Endodermal cell (in vitro differentiated cells): ENCODE measurements at regions not wholly inside any gene's neighbourhood (a gene's known extent, or its start where the extent isn't known, plus 50 kb on each side); places are given as distances from the start of the nearest gene placed in this dataset.

ENCODE experiments used
- DNase-seq: peaks from one replicate; pipeline ENCODE4 v3.0.0-alpha.2; 2017
- H3K27ac ChIP-seq: 2 replicates; pipeline ENCODE4 v1.5.1; 2013; ENCODE audit warnings: mild to moderate bottlenecking, low read depth, low read length, moderate library complexity
- H3K27me3 ChIP-seq: 2 replicates; pipeline ENCODE4 v1.6.1; 2013; ENCODE audit warnings: mild to moderate bottlenecking, low read length, moderate library complexity; ENCODE audit not compliant: insufficient read depth, control insufficient read depth, poor library complexity, severe bottlenecking
- H3K36me3 ChIP-seq: 2 replicates; pipeline ENCODE4 v1.7.0; 2013; ENCODE audit warnings: mild to moderate bottlenecking, low read length, moderate library complexity; ENCODE audit not compliant: control insufficient read depth, insufficient read depth
- H3K4me1 ChIP-seq: one replicate; pipeline ENCODE4 v1.7.0; 2013; ENCODE audit warnings: low read length; ENCODE audit not compliant: control insufficient read depth, insufficient read depth
- H3K4me3 ChIP-seq: 2 replicates; pipeline ENCODE4 v1.5.1; 2013; ENCODE audit warnings: mild to moderate bottlenecking, low read length, moderate library complexity
- H3K9ac ChIP-seq: 2 replicates; pipeline ENCODE4 v1.6.1; 2013; ENCODE audit warnings: mild to moderate bottlenecking, low read length, moderate library complexity; ENCODE audit not compliant: poor library complexity, severe bottlenecking; ENCODE audit errors: extremely low read depth
- H3K9me3 ChIP-seq: 2 replicates; pipeline ENCODE4 v1.6.1; 2013; ENCODE audit warnings: mild to moderate bottlenecking, low read length, moderate library complexity; ENCODE audit not compliant: control insufficient read depth
- H3K27ac Mint-ChIP-seq: 2 replicates; pipeline ENCODE4 v1.8.0; 2020; ENCODE audit warnings: mixed read lengths
- H3K27me3 Mint-ChIP-seq: 2 replicates; pipeline ENCODE4 v1.8.0; 2021; ENCODE audit warnings: mild to moderate bottlenecking, mixed read lengths; ENCODE audit not compliant: insufficient read depth
- H3K36me3 Mint-ChIP-seq: 2 replicates; pipeline ENCODE4 v1.8.0; 2020; ENCODE audit warnings: low read depth, mixed read lengths
- H3K4me1 Mint-ChIP-seq: 2 replicates; pipeline ENCODE4 v1.8.0; 2020; ENCODE audit warnings: mixed read lengths
- H3K4me3 Mint-ChIP-seq: 2 replicates; pipeline ENCODE4 v1.8.0; 2020; ENCODE audit warnings: mild to moderate bottlenecking, moderate library complexity, mixed read lengths
- H3K9me3 Mint-ChIP-seq: 2 replicates; pipeline ENCODE4 v1.8.0; 2020; ENCODE audit warnings: mild to moderate bottlenecking, mixed read lengths
- CTCF ChIP-seq: fragments of 200-600 bp; sonication (generic); conservative IDR thresholded peaks from 2 replicates; pipeline ENCODE4 v1.5.0; 2021; ENCODE audit warnings: antibody characterized with exemption, mild to moderate bottlenecking
- WGBS, 2 experiments: methylation state at CpG; one replicate each; pipeline versions ENCODE4 v1.1.5 to v1.1.7; 2013; ENCODE audit warnings: missing lambda C conversion rate in 2 of 2, mixed read lengths in 1 of 2; ENCODE audit not compliant: insufficient coverage in 1 of 2, insufficient read length in 1 of 2; 5-methylcytosine and 5-hydroxymethylcytosine counted together

GRCh38 chr9:136597141-136597885 lies 51.5 kb upstream of the NOTCH1 start:
- no peaks in the 10 kb centered on the region for H3K9me3 Mint-ChIP-seq
- Histone ChIP-seq H3K4me1 (no peaks in the 10 kb centered on the region), H3K27ac (peak overlapping the region; percentile 92), H3K27me3 (no peaks in the 10 kb centered on the region), H3K9ac (no peak overlapping the region), H3K4me3 (no peak overlapping the region), H3K9me3 (no peaks in the 10 kb centered on the region), H3K36me3 (no peaks in the 10 kb centered on the region)
- H3K27ac Mint-ChIP-seq, result no peak overlapping the region
- TF ChIP-seq CTCF, result no peak
- H3K4me1 Mint-ChIP-seq, result no peaks in the 10 kb centered on the region
- H3K36me3 Mint-ChIP-seq, result no peaks in the 10 kb centered on the region
- no peak for DNase-seq
- 92 to 95% methylated on average over 7 to 13 of the region's 13 CpGs for WGBS, 2 experiments
- no peak overlapping the region for H3K4me3 Mint-ChIP-seq
- H3K27me3 Mint-ChIP-seq, result peaks cover 2% of the 10 kb centered on the region

GRCh38 chr9:136596630-136597031 lies 50.8 kb upstream of the NOTCH1 start:
- peaks cover 2% of the 10 kb centered on the region for H3K27me3 Mint-ChIP-seq
- H3K36me3 Mint-ChIP-seq, result no peaks in the 10 kb centered on the region
- no peak overlapping the region for H3K4me3 Mint-ChIP-seq
- no peak overlapping the region for H3K27ac Mint-ChIP-seq
- H3K4me3 ChIP-seq, result no peak overlapping the region
- H3K4me1 ChIP-seq, result no peaks in the 10 kb centered on the region
- no peak for DNase-seq
- H3K9me3 ChIP-seq, result no peaks in the 10 kb centered on the region
- TF ChIP-seq CTCF, result no peak
- H3K9ac ChIP-seq, result no peak overlapping the region
- peak overlapping the region; percentile 92 for H3K27ac ChIP-seq
- H3K4me1 Mint-ChIP-seq, result no peaks in the 10 kb centered on the region
- H3K27me3 ChIP-seq, result no peaks in the 10 kb centered on the region
- no peaks in the 10 kb centered on the region for H3K9me3 Mint-ChIP-seq
- WGBS, 2 experiments, result 64 to 91% methylated on average over 7 to 16 of the region's 16 CpGs
- H3K36me3 ChIP-seq, result no peaks in the 10 kb centered on the region

GRCh38 chr9:136596217-136596616 lies 50.4 kb upstream of the NOTCH1 start:
- no peak overlapping the region for H3K27ac Mint-ChIP-seq

More at GRCh38 chr9:136596217-136596616, 50.4 kb upstream of the NOTCH1 start:
- no peaks in the 10 kb centered on the region for H3K36me3 ChIP-seq
- H3K4me1 Mint-ChIP-seq, result no peaks in the 10 kb centered on the region
- no peak overlapping the region for H3K9ac ChIP-seq
- no peak for DNase-seq
- no peaks in the 10 kb centered on the region for H3K36me3 Mint-ChIP-seq
- H3K27me3 ChIP-seq, result no peaks in the 10 kb centered on the region
- WGBS, 2 experiments, result 69 to 80% methylated on average over 5 to 8 of the region's 8 CpGs
- H3K4me1 ChIP-seq, result no peaks in the 10 kb centered on the region
- H3K9me3 ChIP-seq, result no peaks in the 10 kb centered on the region
- no peaks in the 10 kb centered on the region for H3K9me3 Mint-ChIP-seq
- H3K4me3 Mint-ChIP-seq, result no peak overlapping the region
- TF ChIP-seq CTCF, result no peak
- H3K27me3 Mint-ChIP-seq, result peaks cover 2% of the 10 kb centered on the region
- H3K27ac ChIP-seq, result peak overlapping the region; percentile 92
- no peak overlapping the region for H3K4me3 ChIP-seq
